HEK293 (cell line): ENCODE measurements at regions not wholly inside any gene's neighbourhood (a gene's known extent, or its start where the extent isn't known, plus 50 kb on each side); places are given as distances from the start of the nearest gene placed in this dataset.

Experiments used
- KLF10 ChIP-seq: fragments of 450-650 bp; IDR thresholded peaks from 2 replicates; pipeline ENCODE4 v1.5.1; 2018; ENCODE audit warnings: missing biosample characterization, mild to moderate bottlenecking, missing genetic modification characterization
- SP2 ChIP-seq: fragments of 450-650 bp; formaldehyde crosslinking; IDR thresholded peaks from 2 replicates; pipeline ENCODE4 v1.5.1; 2016; ENCODE audit warnings: missing biosample characterization, missing genetic modification characterization
- ZBTB17 ChIP-seq: fragments of 450-650 bp; formaldehyde crosslinking; IDR thresholded peaks from 2 replicates; pipeline ENCODE4 v1.5.1; 2016; ENCODE audit warnings: missing biosample characterization, missing genetic modification characterization
- ZBTB20 ChIP-seq: fragments of 450-650 bp; formaldehyde crosslinking; IDR thresholded peaks from 2 replicates; pipeline ENCODE4 v1.5.1; 2016; ENCODE audit warnings: missing biosample characterization, missing genetic modification characterization
- ZNF121 ChIP-seq: fragments of 450-650 bp; formaldehyde crosslinking; IDR thresholded peaks from 2 replicates; pipeline ENCODE4 v1.5.1; 2016; ENCODE audit warnings: missing biosample characterization, missing genetic modification characterization
- ZNF157 ChIP-seq: fragments of 450-650 bp; formaldehyde crosslinking; IDR thresholded peaks from 2 replicates; pipeline ENCODE4 v1.5.1; 2016; ENCODE audit warnings: missing biosample characterization, missing genetic modification characterization
- ZNF24 ChIP-seq: fragments of 450-650 bp; formaldehyde crosslinking; IDR thresholded peaks from 2 replicates; pipeline ENCODE4 v1.5.1; 2016; ENCODE audit warnings: missing biosample characterization, missing genetic modification characterization
- ZNF433 ChIP-seq: fragments of 450-650 bp; formaldehyde crosslinking; IDR thresholded peaks from 2 replicates; pipeline ENCODE4 v1.5.1; 2016; ENCODE audit warnings: missing biosample characterization, missing genetic modification characterization, low read depth
- ZNF558 ChIP-seq: fragments of 450-650 bp; formaldehyde crosslinking; IDR thresholded peaks from 2 replicates; pipeline ENCODE4 v1.5.1; 2016; ENCODE audit warnings: missing biosample characterization, missing genetic modification characterization
- ZNF623 ChIP-seq: fragments of 450-650 bp; formaldehyde crosslinking; IDR thresholded peaks from 2 replicates; pipeline ENCODE4 v1.5.1; 2016; ENCODE audit warnings: missing biosample characterization, missing genetic modification characterization
- ZNF660 ChIP-seq: fragments of 450-650 bp; IDR thresholded peaks from 2 replicates; pipeline ENCODE4 v1.5.1; 2018; ENCODE audit warnings: missing biosample characterization, mild to moderate bottlenecking, missing genetic modification characterization
- TF ChIP-seq, protein P1 (sequence below): fragments of 450-650 bp; formaldehyde crosslinking; optimal IDR thresholded peaks from 2 replicates; pipeline ENCODE3; 2016; ENCODE audit warnings: missing biosample characterization, mild to moderate bottlenecking, missing genetic modification characterization
- TF ChIP-seq, protein P2 (sequence below): fragments of 450-650 bp; formaldehyde crosslinking; IDR thresholded peaks from 2 replicates; pipeline ENCODE4 v1.5.1; 2016; ENCODE audit warnings: missing biosample characterization, missing genetic modification characterization

DNA sequence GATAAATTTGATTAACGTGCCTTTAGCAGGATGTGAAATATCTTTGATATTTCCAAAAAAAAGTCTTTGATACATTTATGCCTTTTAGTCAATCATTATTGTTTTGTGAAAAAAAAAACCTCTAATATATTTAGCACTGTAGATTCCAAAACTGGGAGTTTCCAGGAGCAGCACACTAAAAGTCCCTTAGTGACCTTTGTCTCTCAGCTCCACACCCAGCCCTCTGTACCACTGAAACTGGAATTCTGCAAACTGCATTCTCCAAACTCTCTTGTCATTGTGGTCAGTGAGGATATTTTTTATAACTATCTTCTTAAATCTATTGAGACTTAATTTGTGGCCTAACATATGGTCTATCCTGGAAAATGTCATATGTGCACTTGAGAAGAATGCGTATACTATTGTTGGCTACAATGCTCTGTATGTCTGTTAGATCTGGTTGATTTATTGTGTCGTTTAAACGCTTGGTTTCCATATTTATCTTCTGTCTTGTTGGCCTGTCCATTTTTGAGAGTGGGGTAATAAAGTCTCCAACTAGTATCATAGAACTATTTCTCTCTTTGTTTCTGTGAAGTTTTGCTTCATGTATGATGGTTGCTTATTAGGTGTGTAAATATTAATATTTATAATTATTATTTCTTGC is 73.2 kb upstream of the CNKSR3 start:
- TF ChIP-seq ZBTB20 (tag by site-specific recombination) (no peak), ZNF433 (tag by site-specific recombination) (no peak), KLF10 (tag by site-specific recombination) (no peak), ZBTB17 (tag by site-specific recombination) (no peak), ZNF558 (tag by site-specific recombination) (no peak), ZNF121 (tag by site-specific recombination) (no peak), ZNF623 (tag by site-specific recombination) (no peak), SP2 (tag by site-specific recombination) (no peak), ZNF660 (tag by site-specific recombination) (no peak), ZNF157 (tag by site-specific recombination) (no peak), ZNF24 (tag by site-specific recombination) (no peak)
- TF ChIP-seq, protein P1, sequence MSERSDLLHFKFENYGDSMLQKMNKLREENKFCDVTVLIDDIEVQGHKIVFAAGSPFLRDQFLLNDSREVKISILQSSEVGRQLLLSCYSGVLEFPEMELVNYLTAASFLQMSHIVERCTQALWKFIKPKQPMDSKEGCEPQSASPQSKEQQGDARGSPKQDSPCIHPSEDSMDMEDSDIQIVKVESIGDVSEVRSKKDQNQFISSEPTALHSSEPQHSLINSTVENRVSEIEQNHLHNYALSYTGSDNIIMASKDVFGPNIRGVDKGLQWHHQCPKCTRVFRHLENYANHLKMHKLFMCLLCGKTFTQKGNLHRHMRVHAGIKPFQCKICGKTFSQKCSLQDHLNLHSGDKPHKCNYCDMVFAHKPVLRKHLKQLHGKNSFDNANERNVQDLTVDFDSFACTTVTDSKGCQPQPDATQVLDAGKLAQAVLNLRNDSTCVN (tag by site-specific recombination), result no peak
- TF ChIP-seq, protein P2, sequence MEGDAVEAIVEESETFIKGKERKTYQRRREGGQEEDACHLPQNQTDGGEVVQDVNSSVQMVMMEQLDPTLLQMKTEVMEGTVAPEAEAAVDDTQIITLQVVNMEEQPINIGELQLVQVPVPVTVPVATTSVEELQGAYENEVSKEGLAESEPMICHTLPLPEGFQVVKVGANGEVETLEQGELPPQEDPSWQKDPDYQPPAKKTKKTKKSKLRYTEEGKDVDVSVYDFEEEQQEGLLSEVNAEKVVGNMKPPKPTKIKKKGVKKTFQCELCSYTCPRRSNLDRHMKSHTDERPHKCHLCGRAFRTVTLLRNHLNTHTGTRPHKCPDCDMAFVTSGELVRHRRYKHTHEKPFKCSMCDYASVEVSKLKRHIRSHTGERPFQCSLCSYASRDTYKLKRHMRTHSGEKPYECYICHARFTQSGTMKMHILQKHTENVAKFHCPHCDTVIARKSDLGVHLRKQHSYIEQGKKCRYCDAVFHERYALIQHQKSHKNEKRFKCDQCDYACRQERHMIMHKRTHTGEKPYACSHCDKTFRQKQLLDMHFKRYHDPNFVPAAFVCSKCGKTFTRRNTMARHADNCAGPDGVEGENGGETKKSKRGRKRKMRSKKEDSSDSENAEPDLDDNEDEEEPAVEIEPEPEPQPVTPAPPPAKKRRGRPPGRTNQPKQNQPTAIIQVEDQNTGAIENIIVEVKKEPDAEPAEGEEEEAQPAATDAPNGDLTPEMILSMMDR (tag by site-specific recombination), result no peak
